Lung (tissue), 11 donors: ENCODE measurements at regions not wholly inside any gene's neighbourhood (a gene's known extent, or its start where the extent isn't known, plus 50 kb on each side); places are given as distances from the start of the nearest gene placed in this dataset.

ENCODE experiments used
- ATAC-seq: fragments of 200-7000 bp; cut with Tn5 transposase; one replicate; pipeline ENCODE4 v1.9.1; 2020; ENCODE audit warnings: moderate number of reproducible peaks; ENCODE audit not compliant: insufficient read depth, low FRiP score
- DNase-seq, 3 donors: peaks; one replicate each; pipeline ENCODE4 v3.0.0-alpha.2; 2013 to 2017
- H3K27ac ChIP-seq, 2 donors: one replicate each; pipeline ENCODE4 v1.5.1; 2013; ENCODE audit warnings: mild to moderate bottlenecking in 2 of 2, moderate library complexity in 2 of 2, control low read depth in 1 of 2, inconsistent platforms in 1 of 2, low read depth in 1 of 2, low read length in 1 of 2
- H3K27me3 ChIP-seq, 3 donors: one replicate each; pipeline ENCODE4 v1.5.1; 2013; ENCODE audit warnings: low read length in 2 of 3; ENCODE audit not compliant: control insufficient read depth in 3 of 3, insufficient read depth in 3 of 3
- H3K36me3 ChIP-seq, 4 donors: one replicate each; pipeline ENCODE4 v1.5.1; 2013; ENCODE audit warnings: low read length in 4 of 4, mild to moderate bottlenecking in 1 of 4, moderate library complexity in 1 of 4; ENCODE audit not compliant: control insufficient read depth in 4 of 4, insufficient read depth in 4 of 4
- H3K4me1 ChIP-seq, 5 donors: one replicate each; pipeline ENCODE4 v1.5.1; 2013; ENCODE audit warnings: low read length in 5 of 5, mild to moderate bottlenecking in 2 of 5, moderate library complexity in 1 of 5; ENCODE audit not compliant: control insufficient read depth in 5 of 5, insufficient read depth in 5 of 5
- H3K4me3 ChIP-seq: one replicate; pipeline ENCODE4 v1.5.1; 2013; ENCODE audit warnings: mild to moderate bottlenecking, control low read depth, moderate library complexity
- H3K9ac ChIP-seq, 2 donors: one replicate each; pipeline ENCODE4 v1.5.1; 2013; ENCODE audit warnings: low read length in 2 of 2, control low read depth in 1 of 2; ENCODE audit not compliant: insufficient read depth in 1 of 2
- H3K9me3 ChIP-seq, 4 donors: one replicate each; pipeline ENCODE4 v1.5.1; 2013; ENCODE audit warnings: low read length in 3 of 4, mild to moderate bottlenecking in 1 of 4, moderate library complexity in 1 of 4; ENCODE audit not compliant: control insufficient read depth in 4 of 4, insufficient read depth in 3 of 4
- CTCF ChIP-seq: IDR thresholded peaks from 2 replicates; pipeline ENCODE4 v1.5.1; 2012; ENCODE audit warnings: mild to moderate bottlenecking; ENCODE audit errors: control extremely low read depth, extremely low read depth
- WGBS, 2 donors: extraction: QIAGEN DNeasy Blood & Tissue Kit; methylation state at CpG; one replicate each; pipeline ENCODE4 v1.1.7; 2013; 5-methylcytosine and 5-hydroxymethylcytosine counted together
- donor health status: control.
- donor health status: control.
- donor health status: Bipolar disorder and iron deficiency.
- donor health status: healthy.
- donor health status: DM: yes; HTN: yes; CAD: no.

DNA sequence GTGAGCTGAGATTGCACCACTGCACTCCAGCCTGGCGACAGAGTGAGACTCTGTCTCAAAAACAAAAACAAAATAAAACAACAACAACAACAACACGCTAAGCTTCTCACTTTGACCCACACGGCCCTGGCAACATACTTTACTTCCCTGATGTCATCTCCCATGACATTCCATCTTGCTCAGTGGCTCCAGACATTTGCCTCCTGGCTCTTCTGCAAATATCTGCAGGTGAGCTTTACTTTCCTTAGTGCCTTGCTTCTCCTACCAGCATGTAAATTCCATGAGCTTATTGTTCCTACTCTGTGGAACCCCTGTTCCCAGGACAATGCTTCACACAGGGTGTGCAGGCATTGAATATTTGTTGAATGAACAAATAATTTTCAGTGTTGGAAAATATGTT is 205.6 kb upstream of the TMTC4 start:
- no peak overlapping the region for H3K9ac ChIP-seq
- no peak for TF ChIP-seq CTCF
- no peak overlapping the region for H3K27ac ChIP-seq
- no peak overlapping the region for H3K4me3 ChIP-seq
- ATAC-seq (no peak), DNase-seq (no peak)
- H3K4me1 ChIP-seq, result no peaks in the 10 kb centered on the region
- H3K27me3 ChIP-seq, result no peaks in the 10 kb centered on the region
- WGBS, 2 donors, result 64 to 80% methylated on average over 3 of the region's 3 CpGs
- peaks cover 0 to 6% (median 0%) of the 10 kb centered on the region in 4 donors for H3K9me3 ChIP-seq
- H3K36me3 ChIP-seq, result no peaks in the 10 kb centered on the region

- DNase-seq (no peak), ATAC-seq (no peak)
- Histone ChIP-seq H3K4me1 (no peaks in the 10 kb centered on the region), H3K4me3 (no peak overlapping the region), H3K27me3 (no peaks in the 10 kb centered on the region), H3K9ac (no peak overlapping the region), H3K27ac (no peak overlapping the region), H3K36me3 (no peaks in the 10 kb centered on the region), H3K9me3 (peaks cover 0 to 6% (median 0%) of the 10 kb centered on the region in 4 donors)
- TF ChIP-seq CTCF, result no peak
- 85 to 87% methylated on average over 5 of the region's 5 CpGs for WGBS, 2 donors
Observed at GRCh38 chr13:100879255-100879654, 204.7 kb upstream of the TMTC4 start.

DNA sequence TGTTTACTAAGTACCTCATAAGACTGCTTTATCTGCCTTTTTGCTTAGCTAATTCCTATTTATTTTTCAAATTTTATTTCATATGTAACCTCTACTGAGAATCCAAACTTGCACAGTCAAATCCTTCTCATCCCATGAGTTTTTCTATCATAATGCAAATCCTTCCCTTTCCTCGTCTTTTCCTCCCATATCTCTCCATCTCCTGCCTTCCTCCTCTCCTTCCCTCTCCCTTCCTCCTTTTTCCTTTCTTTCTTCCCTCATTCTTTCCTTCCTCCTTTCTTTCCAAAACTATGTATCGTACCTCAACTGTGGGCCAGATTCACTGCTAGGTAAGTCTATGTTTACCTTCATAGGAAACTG is 201.4 kb upstream of the TMTC4 start:
- Histone ChIP-seq H3K4me1 (no peaks in the 10 kb centered on the region), H3K4me3 (no peak overlapping the region), H3K9ac (no peak overlapping the region), H3K27me3 (no peaks in the 10 kb centered on the region), H3K36me3 (no peaks in the 10 kb centered on the region), H3K27ac (no peak overlapping the region), H3K9me3 (peaks cover 0 to 6% (median 2%) of the 10 kb centered on the region in 4 donors)
- no peak for TF ChIP-seq CTCF
- WGBS, 2 donors, result 74 to 77% methylated on average over 2 of the region's 2 CpGs
- DNase-seq (no peak), ATAC-seq (no peak)

DNA sequence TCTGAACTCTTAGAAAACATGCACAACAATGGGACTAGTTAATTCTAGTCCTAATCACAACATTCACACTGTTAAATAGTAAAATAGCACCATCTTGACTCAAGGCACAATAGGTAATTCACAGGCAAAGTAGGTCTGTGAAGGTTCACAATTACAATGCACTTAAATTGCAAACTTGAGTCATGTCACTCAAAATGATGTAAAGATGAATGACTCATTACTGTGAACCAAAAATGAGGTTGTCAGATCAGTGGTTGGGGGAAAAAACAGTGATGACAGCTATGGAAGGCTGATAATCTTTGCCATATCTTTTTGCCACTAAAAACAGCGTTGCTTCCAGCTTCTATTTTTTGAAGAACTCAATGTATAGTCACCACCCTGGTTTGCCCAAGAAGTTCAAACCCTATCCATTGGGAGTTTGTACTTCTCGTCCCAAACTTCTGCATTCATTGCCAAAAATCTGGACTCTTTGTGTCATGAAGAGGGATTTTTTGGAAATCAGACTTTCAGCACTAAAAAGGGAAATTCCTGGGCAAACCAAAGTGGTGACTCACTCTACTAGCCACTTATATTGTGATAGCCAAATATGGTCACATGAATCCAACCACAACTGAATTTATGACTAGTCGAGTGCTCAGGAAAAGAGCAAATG is 200.9 kb upstream of the TMTC4 start:
- H3K27me3 ChIP-seq, result no peaks in the 10 kb centered on the region
- DNase-seq (no peak), ATAC-seq (no peak)
- peaks cover 0 to 6% (median 2%) of the 10 kb centered on the region in 4 donors for H3K9me3 ChIP-seq
- H3K4me1 ChIP-seq, result no peaks in the 10 kb centered on the region
- no peak for TF ChIP-seq CTCF
- whole genome bisulfite sequencing, 2 donors, result 41 to 52% methylated on average over 3 of the region's 3 CpGs
- H3K9ac ChIP-seq, result no peak overlapping the region
- H3K27ac ChIP-seq, result no peak overlapping the region
- H3K36me3 ChIP-seq, result no peaks in the 10 kb centered on the region
- H3K4me3 ChIP-seq, result no peak overlapping the region
